ENCODE measurements at regions not wholly inside any gene's neighbourhood (a gene's known extent, or its start where the extent isn't known, plus 50 kb on each side); places are given as distances from the start of the nearest gene placed in this dataset.

DNA sequence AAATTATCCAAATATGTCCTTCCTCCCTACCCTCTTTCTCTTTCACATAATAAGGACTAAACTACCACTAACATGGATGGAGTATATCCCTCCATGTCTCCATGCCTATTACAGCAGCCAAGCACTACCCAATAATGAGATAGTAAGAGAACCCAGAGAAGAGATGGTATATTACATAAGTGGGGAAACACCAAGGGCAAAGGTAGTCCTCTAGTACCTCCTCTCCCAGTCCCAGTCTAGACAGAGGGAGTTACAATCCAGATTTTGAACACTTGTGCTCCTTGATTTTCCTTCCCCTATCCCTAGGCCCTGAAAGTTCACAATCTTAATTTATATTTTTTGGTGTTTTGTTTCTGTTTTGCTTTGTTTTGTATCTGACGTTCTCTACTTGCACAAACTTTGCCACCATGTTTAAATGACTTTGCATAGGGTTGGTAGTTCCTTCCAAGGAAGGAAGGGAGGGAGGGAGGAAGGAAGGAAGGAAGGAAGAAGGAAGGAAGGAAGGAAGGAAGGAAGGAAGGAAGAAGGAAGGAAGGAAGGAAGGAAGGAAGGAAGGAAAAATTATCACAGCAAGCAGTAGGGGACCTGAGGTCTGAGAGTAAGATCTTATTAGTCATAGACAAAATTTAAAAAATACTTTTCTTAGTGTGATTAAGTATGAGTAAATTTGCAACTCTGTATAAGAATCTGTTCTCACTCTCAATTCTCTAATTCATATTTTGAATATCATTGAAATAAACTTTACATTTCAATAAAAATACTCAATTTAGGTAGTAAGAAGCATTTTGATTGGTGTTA, 521.9 kb downstream of the PTPRC start:
- DNase-seq (ENCODE audit: low spot score, unreplicated experiment), result no peak
- Mint-ChIP-seq H3K27me3 (no peaks in the 10 kb centered on the region), H3K27ac (no peak overlapping the region), H3K9me3 (ENCODE audit: low read depth) (no peaks in the 10 kb centered on the region), H3K4me3 (ENCODE audit: low read depth) (no peak overlapping the region), H3K4me1 (ENCODE audit: low read depth) (peaks cover 1% of the 10 kb centered on the region), H3K36me3 (ENCODE audit: insufficient read depth) (no peaks in the 10 kb centered on the region)
- TF ChIP-seq, protein P1, sequence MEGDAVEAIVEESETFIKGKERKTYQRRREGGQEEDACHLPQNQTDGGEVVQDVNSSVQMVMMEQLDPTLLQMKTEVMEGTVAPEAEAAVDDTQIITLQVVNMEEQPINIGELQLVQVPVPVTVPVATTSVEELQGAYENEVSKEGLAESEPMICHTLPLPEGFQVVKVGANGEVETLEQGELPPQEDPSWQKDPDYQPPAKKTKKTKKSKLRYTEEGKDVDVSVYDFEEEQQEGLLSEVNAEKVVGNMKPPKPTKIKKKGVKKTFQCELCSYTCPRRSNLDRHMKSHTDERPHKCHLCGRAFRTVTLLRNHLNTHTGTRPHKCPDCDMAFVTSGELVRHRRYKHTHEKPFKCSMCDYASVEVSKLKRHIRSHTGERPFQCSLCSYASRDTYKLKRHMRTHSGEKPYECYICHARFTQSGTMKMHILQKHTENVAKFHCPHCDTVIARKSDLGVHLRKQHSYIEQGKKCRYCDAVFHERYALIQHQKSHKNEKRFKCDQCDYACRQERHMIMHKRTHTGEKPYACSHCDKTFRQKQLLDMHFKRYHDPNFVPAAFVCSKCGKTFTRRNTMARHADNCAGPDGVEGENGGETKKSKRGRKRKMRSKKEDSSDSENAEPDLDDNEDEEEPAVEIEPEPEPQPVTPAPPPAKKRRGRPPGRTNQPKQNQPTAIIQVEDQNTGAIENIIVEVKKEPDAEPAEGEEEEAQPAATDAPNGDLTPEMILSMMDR (IDR thresholded peaks at IDR 0.05; ENCODE audit: unreplicated experiment), result no peak

DNA sequence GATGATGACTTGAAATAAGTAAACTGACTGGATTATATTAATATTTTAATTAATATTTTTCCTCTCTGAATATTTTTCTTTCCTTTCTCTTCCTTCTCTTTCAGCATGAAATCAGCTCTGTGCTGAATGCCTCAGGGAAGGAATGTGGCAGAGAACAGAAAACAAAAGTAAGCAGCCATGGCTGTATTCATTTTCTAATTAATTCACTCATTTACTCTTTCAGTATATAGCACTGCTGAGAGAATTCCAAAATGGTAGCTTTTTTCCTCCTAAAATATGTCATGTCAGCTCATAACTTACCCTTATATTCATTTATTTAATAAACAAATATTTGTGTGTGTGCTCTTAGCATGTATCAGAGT, 522.5 kb downstream of the PTPRC start:
- no peaks in the 10 kb centered on the region for H3K27me3 Mint-ChIP-seq
- H3K9me3 Mint-ChIP-seq (ENCODE audit: low read depth), result no peaks in the 10 kb centered on the region
- no peak for DNase-seq (ENCODE audit: low spot score, unreplicated experiment)
- H3K4me1 Mint-ChIP-seq (ENCODE audit: low read depth), result peaks cover 1% of the 10 kb centered on the region
- TF ChIP-seq, protein P1 (IDR thresholded peaks at IDR 0.05; ENCODE audit: unreplicated experiment), result no peak
- no peak overlapping the region for H3K27ac Mint-ChIP-seq
- no peaks in the 10 kb centered on the region for H3K36me3 Mint-ChIP-seq (ENCODE audit: insufficient read depth)
- no peak overlapping the region for H3K4me3 Mint-ChIP-seq (ENCODE audit: low read depth)

DNA sequence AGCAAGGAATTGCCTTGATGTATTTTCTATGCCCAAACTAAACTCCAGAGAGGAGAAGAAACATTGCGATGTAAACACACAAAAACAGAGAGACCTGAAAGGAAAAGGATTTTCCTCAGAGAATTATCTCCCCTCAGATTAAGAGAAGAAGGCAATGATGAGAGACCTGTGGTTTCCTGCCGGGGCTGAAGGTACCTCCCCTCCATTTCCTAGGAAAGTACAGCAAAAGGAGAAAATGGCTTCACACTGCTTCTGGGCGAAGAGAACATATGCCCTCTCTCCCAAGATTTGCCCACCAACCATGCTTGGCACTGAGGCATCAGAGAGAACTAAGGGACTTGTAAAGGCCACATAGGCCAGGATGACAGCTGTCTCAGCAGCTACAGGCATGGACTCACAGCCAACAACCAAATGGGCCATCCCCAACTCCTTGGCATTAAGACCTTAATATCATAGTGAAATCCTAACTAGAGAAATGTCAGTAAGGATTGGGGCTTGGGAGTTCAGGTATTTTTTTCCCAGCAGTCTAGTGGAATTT, 523.0 kb downstream of the PTPRC start:
- Mint-ChIP-seq H3K27ac (no peak overlapping the region), H3K36me3 (ENCODE audit: insufficient read depth) (no peaks in the 10 kb centered on the region), H3K9me3 (ENCODE audit: low read depth) (no peaks in the 10 kb centered on the region), H3K4me3 (ENCODE audit: low read depth) (no peak overlapping the region), H3K27me3 (no peaks in the 10 kb centered on the region), H3K4me1 (ENCODE audit: low read depth) (peaks cover 1% of the 10 kb centered on the region)
- DNase-seq (ENCODE audit: low spot score, unreplicated experiment), result no peak
- TF ChIP-seq, protein P1 (IDR thresholded peaks at IDR 0.05; ENCODE audit: unreplicated experiment), result no peak

DNA sequence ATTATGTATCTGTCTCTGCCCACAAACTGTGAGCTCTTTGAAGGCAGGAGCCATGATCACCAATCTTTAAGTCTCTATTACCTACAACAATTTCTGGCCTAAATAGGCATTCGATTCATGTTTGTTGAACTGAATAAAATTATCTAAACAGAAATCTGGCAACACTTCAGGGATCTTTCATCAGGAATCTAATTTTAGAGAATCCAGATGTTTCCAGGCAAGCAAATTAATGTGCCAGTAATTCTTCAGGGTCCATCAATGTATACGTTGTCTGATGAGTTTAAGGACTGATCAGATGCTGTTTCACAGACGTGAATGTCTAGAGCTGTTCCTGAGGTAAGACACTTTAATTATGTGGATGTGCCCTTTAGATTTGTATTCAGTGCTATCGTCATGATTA, 524.4 kb downstream of the PTPRC start:
- Mint-ChIP-seq H3K4me1 (ENCODE audit: low read depth) (peaks cover 1% of the 10 kb centered on the region), H3K9me3 (ENCODE audit: low read depth) (no peaks in the 10 kb centered on the region), H3K36me3 (ENCODE audit: insufficient read depth) (no peaks in the 10 kb centered on the region), H3K27ac (no peak overlapping the region), H3K27me3 (no peaks in the 10 kb centered on the region), H3K4me3 (ENCODE audit: low read depth) (no peak overlapping the region)
- no peak for DNase-seq (ENCODE audit: low spot score, unreplicated experiment)
- TF ChIP-seq, protein P1 (IDR thresholded peaks at IDR 0.05; ENCODE audit: unreplicated experiment), result no peak

DNA sequence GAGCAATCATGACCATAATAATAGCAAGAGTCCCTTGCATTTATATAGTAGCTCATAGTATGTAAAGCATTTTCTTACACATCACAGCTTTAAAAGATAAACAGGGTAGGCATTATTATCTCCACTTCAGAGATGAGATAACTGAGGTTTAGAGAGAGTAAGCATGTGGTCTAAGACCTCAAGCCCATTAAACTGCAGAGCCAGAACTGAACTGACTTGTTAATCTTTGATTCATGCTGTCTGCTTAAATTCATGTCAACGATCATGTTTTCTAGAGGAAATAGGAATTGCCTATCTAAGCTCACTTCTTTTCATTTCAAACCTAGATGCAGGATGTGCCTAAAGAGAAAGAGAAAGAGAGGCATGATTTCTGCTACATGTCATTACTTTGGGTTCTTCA, 524.8 kb downstream of the PTPRC start:
- no peak for DNase-seq (ENCODE audit: low spot score, unreplicated experiment)
- H3K27me3 Mint-ChIP-seq, result no peaks in the 10 kb centered on the region
- no peak overlapping the region for H3K27ac Mint-ChIP-seq
- no peaks in the 10 kb centered on the region for H3K9me3 Mint-ChIP-seq (ENCODE audit: low read depth)
- no peaks in the 10 kb centered on the region for H3K36me3 Mint-ChIP-seq (ENCODE audit: insufficient read depth)
- TF ChIP-seq, protein P1 (IDR thresholded peaks at IDR 0.05; ENCODE audit: unreplicated experiment), result no peak
- peaks cover 1% of the 10 kb centered on the region for H3K4me1 Mint-ChIP-seq (ENCODE audit: low read depth)
- no peak overlapping the region for H3K4me3 Mint-ChIP-seq (ENCODE audit: low read depth)
